HG03108 (cell line): ENCODE measurements at regions not wholly inside any gene's neighbourhood (a gene's known extent, or its start where the extent isn't known, plus 50 kb on each side); places are given as distances from the start of the nearest gene placed in this dataset.
"Not testable (repeated sequence)": the region's sequence is repeated elsewhere in the genome, so short reads cannot be mapped to it uniquely, and the experiment has no call there.

Source experiments
- ATAC-seq: cut with Tn5 transposase; IDR thresholded peaks from one replicate; pipeline ENCODE4 v1.9.1; 2021; ENCODE audit warnings: moderate library complexity; ENCODE audit not compliant: unreplicated experiment

DNA sequence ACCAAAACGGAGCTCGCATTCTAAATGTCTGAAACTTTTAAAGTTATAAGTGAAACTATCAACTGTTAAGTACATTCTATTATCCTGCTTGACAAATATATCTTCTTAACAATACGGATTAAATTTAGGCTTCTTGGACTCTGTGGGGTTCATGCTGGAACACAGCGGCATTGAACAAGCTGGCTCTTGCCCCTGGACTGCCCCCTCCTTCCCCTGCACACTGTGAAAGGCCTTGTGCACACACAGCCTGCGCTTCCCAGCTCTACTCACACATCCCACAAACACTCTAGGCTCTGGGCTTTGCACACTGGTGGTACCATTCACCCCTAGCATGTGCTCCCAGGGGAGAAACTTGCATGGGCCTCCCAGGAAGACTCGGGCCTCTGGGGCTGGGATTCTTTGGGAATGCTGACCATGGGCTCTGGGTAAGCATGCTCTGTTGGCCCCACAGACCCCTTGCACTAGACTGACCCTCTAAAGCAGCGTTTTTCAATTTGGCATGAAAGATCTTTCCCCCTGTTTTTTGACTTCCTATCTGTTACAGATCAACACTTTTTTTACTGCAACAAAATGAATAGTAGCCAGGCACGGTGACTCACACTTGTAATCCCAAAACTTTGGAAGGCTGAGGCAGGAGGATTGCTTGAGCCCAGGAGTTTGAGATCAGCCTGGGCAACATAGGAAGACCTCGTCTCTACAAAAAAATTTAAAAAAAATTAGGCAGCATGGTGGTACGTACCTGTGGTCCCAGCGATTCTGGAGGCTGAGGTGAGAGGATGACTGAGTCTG is 96.2 kb upstream of the CPM start:
- no peak for ATAC-seq

DNA sequence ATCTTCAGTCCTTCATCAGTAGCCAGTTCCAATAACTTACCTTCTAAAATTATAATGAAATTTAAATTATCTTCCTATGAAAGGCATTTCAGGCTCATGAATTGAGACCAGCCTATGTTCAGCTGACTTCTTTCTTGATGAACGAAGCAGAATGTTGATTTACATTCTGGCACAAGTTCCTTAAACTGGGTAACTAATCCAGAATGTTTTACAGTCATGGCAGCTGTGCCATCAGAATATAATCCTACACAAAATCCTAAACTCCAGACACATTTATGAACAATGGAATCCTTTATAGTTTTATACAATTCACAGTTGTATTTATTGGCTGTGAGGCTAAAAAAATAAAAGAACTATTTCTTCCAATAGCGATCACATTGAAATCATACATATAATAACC is 97.3 kb upstream of the CPM start:
- no peak for ATAC-seq

DNA sequence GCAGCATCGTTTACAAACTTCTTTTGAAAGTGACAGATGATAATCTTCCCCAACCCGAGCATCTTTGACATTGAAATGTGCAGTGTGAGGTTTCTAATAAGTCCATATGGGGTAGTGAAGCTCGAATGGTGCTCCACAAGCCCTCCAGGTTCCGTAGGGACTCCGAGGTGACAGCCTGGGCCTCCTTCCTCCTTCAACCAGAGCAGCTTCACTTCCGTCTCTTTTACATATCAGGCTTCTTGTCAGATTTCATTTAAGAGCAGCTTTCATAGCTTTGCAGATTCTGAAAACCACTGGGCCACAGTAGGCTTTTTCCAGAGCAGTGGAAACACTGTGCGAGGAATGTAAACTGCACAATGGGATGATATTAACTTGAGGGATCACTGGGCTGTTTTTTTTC is 103.6 kb upstream of the CPM start:
- no peak for ATAC-seq

DNA sequence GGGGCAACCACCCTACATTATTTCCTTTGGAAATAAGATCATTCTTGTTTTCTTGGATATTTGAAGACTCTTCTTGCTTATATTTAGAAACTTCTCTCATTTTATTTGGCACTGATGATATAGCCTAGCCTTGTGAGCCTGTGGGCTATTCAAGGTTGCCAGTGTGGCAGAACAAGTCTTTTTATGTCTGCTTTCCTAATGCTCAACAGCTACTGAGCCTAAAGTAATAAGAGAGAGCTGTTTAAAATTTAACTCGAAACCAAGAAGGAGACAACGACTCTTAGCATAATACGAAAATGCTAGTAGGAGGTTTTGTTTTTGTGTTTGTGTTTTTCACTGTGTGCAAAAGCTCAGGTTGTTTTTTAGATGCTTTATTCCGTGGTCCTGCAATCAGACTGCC is 104.0 kb upstream of the CPM start:
- no peak for ATAC-seq

DNA sequence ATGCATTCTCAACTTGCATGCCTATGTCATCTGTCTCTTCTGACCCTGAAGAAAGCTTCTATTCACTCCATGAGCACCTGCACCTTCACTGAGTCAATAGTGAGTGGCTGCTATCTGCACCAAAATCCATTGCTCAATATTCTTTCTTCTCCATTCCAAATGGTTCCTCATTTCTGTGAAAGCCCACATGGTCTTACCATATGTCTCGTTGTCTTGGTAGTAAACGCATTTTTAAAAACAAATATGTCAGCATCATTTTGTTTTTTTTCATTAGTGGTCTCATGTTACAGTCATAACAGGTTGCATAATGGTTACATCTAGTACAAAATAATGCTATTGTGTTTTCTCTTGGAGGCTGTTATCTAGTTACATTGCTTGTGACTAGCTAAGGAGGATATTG is 106.9 kb upstream of the CPM start:
- ATAC-seq = no peak

DNA sequence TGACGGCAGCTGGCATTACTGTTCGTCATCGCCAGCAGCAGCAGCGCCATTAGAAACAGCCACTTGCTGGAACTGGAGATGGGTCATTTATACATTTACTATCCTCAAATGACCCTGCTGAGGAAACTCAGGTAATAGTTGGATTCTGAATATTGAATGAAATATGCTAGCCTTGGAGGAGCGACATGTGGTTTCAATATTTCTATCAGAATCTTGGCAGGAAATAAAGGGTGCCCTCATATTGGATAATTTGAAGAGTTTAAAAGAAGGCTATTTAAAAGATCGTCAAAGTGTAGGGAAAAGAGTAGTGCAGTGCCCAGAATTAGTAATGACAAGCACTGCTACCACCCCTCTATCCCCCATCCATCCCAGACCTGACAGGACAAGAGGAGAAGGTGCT is 109.6 kb upstream of the CPM start:
- ATAC-seq = no peak

DNA sequence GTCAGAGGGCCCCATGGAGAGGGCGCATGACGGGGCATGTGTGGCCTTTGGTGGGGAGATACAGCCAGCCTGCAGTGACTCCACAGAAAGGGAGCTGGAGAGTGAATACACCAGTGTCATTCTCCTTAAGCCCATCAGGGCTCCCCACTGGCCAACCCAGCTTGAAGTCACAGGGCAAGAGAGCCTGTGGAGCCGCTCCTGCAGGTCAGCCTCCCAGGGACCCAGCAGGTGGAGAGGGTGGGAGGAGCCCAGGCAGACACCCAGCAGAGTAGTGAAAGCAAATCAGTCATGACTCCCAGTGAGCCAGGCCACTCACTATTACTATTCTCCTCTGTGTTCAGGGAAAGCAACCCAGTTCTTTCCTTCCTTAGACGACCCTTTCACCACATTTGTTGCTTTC is 110.0 kb upstream of the CPM start:
- ATAC-seq = no peak

DNA sequence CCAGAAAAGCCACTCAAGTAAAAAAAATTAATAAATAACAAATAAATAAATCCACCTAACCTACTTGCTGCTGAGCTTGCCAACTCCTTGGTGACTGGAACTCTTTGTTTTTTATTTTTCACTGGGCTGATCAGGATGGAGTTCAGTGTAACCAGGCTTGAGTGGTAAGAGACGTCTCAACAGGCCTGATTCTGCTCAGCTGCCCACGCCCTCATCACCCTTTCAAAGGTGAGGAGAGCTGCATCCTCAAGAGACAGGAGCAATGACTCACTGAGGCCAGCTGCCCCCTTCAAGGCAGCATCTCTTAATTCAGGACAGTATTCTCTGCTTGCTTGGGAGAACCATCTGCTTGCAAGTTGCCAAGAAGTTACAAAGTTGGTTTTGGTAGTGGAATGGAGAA is 111.9 kb upstream of the CPM start:
- ATAC-seq = no peak

DNA sequence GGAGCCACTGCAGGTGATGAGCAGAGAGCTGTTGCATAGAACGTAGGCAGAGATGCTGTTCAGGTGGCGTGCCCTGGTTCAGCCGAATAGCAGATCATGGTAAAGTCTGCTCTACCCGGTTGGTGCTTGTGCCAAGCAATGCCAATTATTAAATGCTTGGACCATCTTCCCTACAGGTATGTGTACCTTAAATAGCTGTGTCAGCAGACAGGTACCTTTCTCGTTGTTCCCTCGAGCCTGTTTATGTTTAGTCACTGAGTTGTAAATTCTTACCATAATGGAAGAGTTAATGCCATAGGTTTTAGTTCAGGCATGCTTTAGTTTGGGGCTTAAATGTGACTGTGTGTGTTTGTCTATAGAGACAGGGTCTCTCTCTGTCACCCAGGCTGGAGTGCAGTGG is 112.5 kb upstream of the CPM start:
- no peak for ATAC-seq

DNA sequence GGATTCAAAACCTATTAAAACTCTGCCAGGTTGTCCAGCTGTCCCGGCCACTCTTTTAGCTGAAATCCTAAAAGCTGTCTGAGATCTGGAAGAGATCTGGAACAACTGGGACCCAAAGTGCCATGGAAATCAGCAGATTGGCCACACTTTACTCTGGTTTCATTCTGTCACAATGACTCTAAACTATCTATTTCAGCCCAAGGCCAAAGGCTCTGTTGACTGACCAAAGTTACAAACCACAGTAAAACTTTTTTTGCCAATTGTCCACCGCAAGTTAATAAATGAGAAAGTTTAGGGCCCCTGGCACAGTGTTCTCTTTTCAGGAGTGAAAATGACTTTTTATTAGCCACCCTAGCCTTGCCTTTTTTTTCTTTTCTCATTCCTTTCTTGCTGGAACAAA is 113.4 kb upstream of the CPM start:
- no peak for ATAC-seq

DNA sequence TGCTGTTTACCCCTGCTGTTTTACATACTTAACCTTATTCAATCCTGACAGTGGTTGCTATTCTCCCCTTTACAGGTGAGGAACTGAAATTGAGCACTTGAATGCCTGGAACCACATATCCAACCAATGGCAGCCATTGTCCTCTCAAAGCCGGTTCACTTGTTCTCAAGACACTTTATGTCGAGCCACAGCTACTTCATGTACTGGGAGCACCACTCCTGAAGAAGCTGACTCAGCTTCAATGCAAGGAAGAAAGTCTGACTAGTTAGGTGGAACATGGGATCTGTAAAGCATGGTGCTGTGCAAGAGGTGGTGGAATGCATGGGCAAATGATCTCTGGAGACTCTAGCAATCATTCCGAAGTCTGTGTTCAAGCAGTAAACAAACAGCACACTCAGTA is 113.9 kb upstream of the CPM start:
- no peak for ATAC-seq

DNA sequence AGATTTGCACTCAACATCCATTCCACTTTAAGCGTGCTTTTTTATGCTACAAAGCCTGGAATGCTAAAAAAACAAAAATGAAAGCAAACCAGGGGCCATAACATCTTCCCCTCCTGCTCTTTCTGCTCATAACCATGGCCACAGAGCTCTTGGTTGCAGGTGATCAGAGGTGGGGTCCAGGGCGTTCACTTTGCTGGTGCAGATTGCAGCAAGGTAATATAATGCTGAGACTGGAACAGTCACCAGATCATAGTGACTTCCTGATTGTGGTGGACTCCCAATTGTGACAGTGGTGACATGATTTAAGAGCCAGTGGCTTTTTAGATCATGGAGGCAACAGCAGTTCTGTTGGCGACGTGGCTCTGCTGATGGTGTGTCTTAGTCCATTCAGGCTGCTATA is 115.0 kb upstream of the CPM start:
- ATAC-seq = no peak

DNA sequence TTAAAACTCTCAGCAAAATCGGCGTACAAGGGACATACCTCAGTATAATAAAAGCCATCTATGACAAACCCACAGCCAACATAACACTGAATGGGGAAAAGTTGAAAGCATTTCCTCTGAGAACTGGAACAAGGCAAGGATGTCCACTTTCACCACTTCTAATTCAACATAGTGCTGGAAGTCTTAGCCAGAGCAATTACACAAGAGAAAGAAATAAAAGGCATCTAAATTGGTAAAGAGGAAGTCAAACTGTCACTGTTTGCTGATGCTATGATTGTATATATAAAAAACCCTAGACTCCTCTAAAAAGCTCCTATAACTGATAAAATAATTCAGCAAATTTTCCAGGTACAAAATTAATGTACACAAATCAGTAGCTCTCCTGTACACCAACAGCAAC is 116.9 kb upstream of the CPM start:
- ATAC-seq = not testable (repeated sequence)

DNA sequence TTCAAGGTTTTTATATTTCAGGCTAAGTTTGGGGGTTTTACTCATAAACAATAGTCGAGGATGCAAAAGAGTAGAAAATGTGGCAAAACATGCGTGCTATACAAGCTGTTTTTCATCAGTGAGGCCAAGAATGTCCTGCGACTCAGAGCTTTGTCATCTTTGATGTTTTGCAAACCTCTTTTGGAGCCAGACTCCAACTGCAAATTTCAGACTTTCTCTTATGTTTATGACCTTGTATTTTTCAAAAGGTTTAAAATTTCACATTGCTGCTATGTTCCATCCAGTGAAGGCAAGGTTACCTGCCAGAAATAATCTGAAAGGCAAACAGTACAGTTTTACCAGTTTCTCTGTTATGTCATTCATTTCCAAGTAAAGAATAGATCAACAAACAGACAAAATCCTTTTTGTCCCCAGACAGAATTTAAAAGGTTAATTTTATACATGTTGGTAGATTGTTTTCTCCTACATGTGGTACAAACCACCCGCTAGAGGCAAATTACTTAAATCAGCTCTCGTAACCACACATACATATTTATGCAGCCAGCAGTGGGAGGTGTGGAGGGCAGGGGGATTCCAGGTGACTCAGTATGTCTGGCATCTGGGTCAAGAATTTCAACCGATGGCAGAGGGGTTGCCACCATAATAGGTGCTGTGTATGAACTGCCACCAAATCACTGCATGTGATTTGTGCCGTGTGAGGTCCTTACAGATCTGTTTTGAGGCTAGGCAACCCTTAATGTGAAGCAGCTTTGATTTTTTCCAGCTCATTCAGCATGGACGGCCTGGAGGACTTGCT is 119.8 kb upstream of the CPM start:
- ATAC-seq = no peak

DNA sequence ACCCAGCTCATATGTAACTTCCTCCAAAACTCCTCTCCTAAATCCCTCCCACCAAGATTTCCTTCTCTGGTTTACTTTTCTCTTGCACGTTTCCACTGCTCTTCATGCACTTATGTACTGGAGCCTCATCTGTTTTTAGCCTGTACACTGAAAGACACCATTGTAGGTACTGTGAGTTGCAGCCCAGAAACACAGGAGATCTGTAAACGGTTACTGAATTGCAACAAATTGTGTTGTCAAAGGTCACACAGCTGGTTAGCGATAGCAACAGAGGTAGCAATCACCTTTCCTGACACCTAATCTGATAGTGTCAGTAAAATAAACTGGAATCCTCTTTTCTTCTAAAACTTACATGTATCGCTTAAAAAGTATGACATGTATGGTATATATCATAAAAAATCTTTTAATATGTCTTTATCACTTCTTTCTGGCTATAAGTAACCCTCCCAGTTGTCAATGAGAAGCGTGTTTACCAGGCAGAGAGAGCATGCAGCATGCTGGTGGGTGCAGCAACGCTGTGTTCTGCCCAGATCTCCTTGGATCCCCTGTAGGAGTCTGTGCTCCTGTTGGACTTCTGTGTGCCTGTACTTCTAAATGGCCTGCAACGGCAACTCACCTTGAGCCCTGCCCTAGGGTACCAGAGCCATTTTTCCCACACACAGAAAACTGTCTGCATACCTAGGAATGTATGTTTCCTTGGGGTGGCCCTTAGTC is 121.5 kb upstream of the CPM start:
- no peak for ATAC-seq

DNA sequence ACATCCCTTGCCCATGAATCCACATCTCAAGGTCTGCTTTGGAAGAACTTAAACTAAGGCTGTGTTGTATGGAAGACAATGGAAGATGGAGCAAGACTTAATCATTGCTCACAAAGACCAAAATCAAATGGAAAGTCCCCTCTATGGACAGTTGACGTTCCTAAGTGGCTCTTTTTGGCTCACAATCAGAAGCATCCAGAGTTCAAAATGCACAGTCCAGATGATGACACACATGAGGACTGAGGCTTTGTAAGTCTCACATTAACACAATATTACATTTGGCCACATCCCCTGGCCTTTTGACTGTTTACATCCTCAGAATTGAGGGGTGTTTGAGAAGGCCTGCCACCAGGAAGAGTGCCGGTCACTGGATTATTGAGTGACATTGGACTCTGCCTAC is 122.3 kb upstream of the CPM start:
- ATAC-seq = no peak

DNA sequence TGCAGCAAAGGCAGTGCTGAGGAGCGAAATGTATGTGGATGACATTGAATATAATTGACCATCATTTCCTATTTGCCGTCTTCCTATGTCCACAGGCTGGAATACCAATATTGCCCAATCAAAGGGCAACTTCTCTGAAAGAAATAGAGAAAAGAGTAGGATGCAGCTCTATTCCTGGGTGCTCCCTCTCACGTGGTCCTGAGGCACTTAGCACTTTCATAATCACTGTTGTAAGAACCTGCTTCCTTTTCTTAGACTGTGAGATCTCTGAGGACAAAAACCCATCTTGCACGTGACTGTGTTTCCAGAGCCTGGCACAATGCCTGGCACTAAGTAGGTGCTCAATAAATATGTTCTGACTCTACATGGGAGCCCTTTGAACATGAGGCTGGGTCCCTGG is 122.7 kb upstream of the CPM start:
- no peak for ATAC-seq

DNA sequence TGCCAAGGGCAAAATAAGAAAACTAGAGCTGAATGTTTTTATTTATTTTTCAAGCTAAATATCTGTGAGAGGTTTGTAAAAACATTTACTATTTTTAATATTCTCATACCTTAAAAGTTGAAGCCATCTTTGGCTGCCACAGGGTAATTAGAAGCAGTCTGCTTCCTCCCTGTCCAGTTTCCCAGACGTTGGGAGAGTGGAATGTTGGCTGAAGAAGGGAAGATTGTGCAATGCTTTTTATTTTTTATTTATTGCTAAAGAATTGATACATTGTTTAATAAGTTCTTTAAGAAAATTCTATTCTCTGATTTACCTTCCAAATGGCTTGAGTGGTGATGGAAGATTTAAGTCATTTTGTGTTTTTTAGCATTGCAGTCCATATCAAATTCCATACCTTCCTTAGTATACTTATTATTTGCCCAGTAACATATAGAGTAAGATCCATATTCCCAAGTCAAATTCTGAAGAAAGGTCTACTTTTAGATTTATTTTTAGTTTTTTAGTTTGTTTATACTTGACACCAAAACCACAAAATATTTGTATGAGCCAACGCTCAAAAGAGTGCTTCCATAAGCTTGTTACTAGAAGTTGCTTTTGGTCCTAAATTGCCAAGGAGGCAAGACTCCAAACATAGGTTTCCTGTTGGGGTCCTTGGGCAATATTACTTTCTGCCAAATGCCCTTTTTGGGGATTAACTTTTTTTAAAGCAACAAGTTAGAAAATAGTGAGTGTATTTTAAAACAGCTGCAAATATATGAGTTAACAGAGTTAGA is 124.0 kb upstream of the CPM start:
- no peak for ATAC-seq

DNA sequence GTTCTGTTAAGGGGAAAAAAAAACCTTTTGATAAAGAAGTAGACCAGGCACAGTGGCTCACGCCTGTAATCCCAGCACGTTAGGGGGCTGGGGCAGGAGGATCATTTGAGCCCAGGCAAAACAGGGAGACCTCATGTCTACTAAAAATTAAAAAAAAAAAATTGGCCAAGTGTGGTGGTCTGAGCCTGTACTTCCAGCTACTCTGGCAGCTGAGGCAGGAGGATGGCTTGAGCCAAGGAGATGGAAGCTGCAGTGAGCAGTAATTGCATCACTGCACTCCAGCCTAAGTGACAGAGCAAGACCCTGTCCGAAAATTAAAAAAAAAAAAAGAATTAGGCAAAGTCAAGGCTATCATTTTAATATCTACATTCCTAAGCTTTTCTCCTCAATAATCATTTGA is 124.8 kb upstream of the CPM start:
- ATAC-seq = no peak

DNA sequence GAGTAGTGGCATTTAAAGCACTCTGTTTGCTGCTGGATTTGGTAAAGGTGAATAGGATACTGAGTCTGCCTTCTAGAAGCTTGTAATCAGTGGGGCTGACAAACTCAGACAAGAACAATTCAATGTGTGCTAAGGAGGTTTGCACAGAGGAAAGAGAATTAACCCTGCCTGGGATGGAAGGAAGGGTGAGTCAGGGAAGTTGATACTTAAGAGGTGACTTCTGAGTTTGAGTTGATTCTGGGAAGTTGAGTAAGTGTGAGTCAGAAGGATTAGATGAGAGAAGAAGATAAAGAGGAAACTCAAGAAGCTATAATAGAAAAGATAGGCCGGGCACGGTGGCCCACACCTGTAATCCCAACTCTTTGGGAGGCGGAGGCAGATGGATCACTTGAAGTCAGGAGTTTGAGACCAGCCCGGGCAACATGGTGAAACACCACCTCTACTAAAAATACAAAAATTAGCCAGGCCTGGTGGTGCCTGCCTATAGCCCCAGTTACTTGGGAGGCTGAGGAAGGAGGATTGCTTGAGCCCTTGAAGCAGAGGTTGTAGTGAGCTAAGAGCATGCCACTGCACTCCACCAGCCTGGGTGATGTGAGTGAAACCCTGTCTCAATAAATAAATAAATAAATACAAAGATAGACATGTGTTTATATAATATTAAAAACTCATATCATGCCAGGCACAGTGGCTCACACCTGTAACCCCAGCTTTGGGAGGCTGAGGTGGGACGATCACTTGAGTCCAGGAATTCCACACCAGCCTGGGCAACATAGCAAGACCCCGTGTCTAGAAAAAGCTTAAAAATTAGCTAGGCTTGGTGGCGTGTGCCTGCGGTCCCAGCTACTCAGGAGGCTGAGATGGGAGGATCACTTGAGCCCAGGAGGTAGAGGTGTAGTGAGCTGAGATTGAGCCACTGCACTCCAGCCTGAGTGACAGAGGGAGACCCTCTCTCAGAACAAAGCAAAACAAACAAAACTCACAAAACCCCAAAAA is 126.8 kb upstream of the CPM start:
- ATAC-seq = no peak
